Esophagus muscularis mucosa (tissue), 4 donors: ENCODE measurements at regions not wholly inside any gene's neighbourhood (a gene's known extent, or its start where the extent isn't known, plus 50 kb on each side); places are given as distances from the start of the nearest gene placed in this dataset.

Experiments used
- DNase-seq: peaks from one replicate; pipeline ENCODE4 v3.0.0-alpha.2; 2017; ENCODE audit errors: extremely low spot score
- H3K27ac ChIP-seq, 4 donors: fragments of 200-600 bp; sonication (generic); replicated peaks in 1 of 4; 1 replicate in 3 of 4; 2 replicates in 1 of 4; pipeline ENCODE4 v1.5.1; 2016 to 2019; ENCODE audit warnings: mild to moderate bottlenecking in 1 of 4
- H3K27me3 ChIP-seq, 4 donors: fragments of 200-600 bp; sonication (generic); one replicate each; pipeline versions ENCODE4 v1.5.1 to v1.6.0; 2016 to 2019
- H3K36me3 ChIP-seq, 4 donors: fragments of 200-600 bp; sonication (generic); one replicate each; pipeline ENCODE4 v1.5.1; 2016 to 2019
- H3K4me1 ChIP-seq, 4 donors: fragments of 200-600 bp; sonication (generic); one replicate each; pipeline ENCODE4 v1.5.1; 2016 to 2019
- H3K4me3 ChIP-seq, 4 donors: fragments of 200-600 bp; sonication (generic); 1 replicate in 2 of 4; 2 replicates in 2 of 4; pipeline ENCODE4 v1.5.1; 2016 to 2019; ENCODE audit warnings: mild to moderate bottlenecking in 4 of 4, moderate library complexity in 1 of 4
- H3K9me3 ChIP-seq, 4 donors: fragments of 200-600 bp; sonication (generic); 1 replicate in 3 of 4; 2 replicates in 1 of 4; pipeline ENCODE4 v1.5.1; 2016 to 2019
- EP300 ChIP-seq: sonication (generic); formaldehyde crosslinking; IDR thresholded peaks from one replicate; pipeline ENCODE4 v1.6.1; 2017; ENCODE audit warnings: antibody characterized with exemption
- POLR2A ChIP-seq: fragments of 450-650 bp; IDR thresholded peaks from one replicate; pipeline ENCODE4 v1.6.1; 2017; ENCODE audit warnings: antibody characterized with exemption, moderate library complexity, mild to moderate bottlenecking, low read depth
- POLR2AphosphoS5 ChIP-seq, 2 donors: sonication (generic); formaldehyde crosslinking; IDR thresholded peaks; one replicate each; pipeline ENCODE4 v1.6.1; 2017; ENCODE audit warnings: antibody characterized with exemption in 2 of 2
- WGBS: methylation state at CpG from one replicate; pipeline ENCODE4 v1.1.5; 2018; 5-methylcytosine and 5-hydroxymethylcytosine counted together
- intact Hi-C: fragments of 100-400 bp; cut with DNase I; formaldehyde crosslinking; loops from one replicate; pipeline ENCODE4 v1.15.1; 2023
- TF ChIP-seq, protein P1 (sequence below), 3 experiments: fragments of 200-600 bp in 2 of 3; fragments of 450-650 bp in 1 of 3; sonication (generic) in 2 of 3; IDR thresholded peaks; one replicate each; pipeline ENCODE4 v1.5.1; 2017 to 2019; ENCODE audit warnings: antibody characterized with exemption in 3 of 3, mild to moderate bottlenecking in 2 of 3, moderate library complexity in 1 of 3

DNA sequence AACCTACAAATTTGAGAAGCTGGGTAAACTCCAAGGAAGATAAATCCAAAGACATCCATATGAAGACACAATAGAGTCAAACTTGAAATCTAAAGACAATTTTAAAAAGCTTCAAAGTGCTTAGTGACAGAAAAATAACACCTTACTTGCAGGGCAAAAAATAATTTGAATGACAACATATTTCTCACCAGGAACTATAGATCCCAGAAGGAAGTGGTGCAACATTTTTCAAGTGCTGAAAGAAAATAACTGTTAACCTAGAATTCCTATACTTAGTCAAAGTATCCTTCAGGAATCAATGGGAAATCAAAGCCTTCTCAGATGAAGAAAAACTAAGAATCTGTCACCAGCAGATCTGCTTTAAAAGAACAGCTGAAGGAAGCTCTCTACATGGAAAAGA, 184.4 kb downstream of the HLX start:
- no peak overlapping the region for H3K4me3 ChIP-seq
- DNase-seq = no peak
- no peaks in the 10 kb centered on the region for H3K27me3 ChIP-seq
- intact Hi-C loops = no loop called here
- H3K4me1 ChIP-seq = no peaks in the 10 kb centered on the region
- H3K36me3 ChIP-seq = no peaks in the 10 kb centered on the region
- H3K9me3 ChIP-seq = no peaks in the 10 kb centered on the region
- TF ChIP-seq POLR2AphosphoS5 (IDR thresholded peaks at IDR 0.05) (no peak), POLR2A (no peak), EP300 (no peak)
- TF ChIP-seq, protein P1, sequence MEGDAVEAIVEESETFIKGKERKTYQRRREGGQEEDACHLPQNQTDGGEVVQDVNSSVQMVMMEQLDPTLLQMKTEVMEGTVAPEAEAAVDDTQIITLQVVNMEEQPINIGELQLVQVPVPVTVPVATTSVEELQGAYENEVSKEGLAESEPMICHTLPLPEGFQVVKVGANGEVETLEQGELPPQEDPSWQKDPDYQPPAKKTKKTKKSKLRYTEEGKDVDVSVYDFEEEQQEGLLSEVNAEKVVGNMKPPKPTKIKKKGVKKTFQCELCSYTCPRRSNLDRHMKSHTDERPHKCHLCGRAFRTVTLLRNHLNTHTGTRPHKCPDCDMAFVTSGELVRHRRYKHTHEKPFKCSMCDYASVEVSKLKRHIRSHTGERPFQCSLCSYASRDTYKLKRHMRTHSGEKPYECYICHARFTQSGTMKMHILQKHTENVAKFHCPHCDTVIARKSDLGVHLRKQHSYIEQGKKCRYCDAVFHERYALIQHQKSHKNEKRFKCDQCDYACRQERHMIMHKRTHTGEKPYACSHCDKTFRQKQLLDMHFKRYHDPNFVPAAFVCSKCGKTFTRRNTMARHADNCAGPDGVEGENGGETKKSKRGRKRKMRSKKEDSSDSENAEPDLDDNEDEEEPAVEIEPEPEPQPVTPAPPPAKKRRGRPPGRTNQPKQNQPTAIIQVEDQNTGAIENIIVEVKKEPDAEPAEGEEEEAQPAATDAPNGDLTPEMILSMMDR (IDR thresholded peaks at IDR 0.05) = no peak
- H3K27ac ChIP-seq = no peak overlapping the region

DNA sequence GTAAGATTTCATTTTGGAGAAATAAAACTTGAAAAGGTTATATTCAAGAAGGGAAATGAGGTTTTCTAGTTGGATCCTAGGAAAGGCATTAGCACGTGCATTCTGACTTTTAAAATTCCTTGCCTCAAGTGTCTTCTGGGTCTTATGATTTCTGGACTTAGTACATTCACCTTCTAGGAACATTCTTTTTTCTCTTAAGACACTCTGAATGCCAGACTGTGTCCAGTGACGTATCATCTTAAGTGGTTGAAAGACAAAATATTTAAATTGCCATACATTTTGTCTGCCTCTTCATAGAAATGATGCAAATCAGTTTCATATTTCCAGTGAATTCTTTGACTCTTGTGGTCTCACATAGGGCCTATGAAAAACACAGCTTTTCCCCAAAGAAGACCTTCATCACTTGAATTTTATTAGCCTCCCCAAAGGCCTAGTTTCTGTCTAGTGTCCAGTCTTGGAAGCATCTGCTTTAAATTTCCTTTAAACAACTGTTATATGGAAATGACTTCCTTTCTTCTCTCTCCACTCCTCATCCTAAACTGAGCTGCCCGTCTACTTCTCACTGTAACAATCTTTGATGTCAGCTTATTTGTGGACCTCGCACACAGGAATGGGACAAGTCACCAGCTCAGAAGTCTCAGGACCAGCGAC, 187.2 kb downstream of the HLX start:
- TF ChIP-seq POLR2A (no peak), EP300 (no peak), POLR2AphosphoS5 (IDR thresholded peaks at IDR 0.05) (no peak)
- TF ChIP-seq, protein P1 (IDR thresholded peaks at IDR 0.05) = no peak
- 85% methylated on average over 5 of the region's 5 CpGs for WGBS
- H3K4me3 ChIP-seq = no peak overlapping the region
- H3K9me3 ChIP-seq = no peaks in the 10 kb centered on the region
- H3K27ac ChIP-seq = no peak overlapping the region
- DNase-seq = no peak
- intact Hi-C loops = no loop called here
- no peaks in the 10 kb centered on the region for H3K4me1 ChIP-seq
- H3K27me3 ChIP-seq = no peaks in the 10 kb centered on the region
- H3K36me3 ChIP-seq = no peaks in the 10 kb centered on the region

DNA sequence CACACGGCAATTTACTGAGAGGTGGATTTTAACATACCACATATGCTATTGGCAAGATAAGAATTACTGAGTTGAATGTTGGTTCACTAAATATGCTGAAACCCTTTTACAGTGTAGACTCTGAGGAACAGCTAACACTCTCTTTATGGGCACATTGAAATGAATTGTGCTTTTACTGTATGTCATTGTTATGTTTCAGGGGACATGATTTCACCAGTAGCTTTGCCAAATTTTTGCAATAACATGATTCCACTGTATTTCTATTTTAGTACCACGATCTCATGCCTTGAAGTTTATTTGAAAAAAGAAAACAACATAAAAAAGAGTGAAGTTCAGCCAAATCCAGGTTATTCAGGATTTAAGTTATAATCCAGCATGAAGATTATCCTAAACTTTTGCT, 188.5 kb downstream of the HLX start:
- no peak for TF ChIP-seq EP300
- no peak for TF ChIP-seq POLR2A

DNA sequence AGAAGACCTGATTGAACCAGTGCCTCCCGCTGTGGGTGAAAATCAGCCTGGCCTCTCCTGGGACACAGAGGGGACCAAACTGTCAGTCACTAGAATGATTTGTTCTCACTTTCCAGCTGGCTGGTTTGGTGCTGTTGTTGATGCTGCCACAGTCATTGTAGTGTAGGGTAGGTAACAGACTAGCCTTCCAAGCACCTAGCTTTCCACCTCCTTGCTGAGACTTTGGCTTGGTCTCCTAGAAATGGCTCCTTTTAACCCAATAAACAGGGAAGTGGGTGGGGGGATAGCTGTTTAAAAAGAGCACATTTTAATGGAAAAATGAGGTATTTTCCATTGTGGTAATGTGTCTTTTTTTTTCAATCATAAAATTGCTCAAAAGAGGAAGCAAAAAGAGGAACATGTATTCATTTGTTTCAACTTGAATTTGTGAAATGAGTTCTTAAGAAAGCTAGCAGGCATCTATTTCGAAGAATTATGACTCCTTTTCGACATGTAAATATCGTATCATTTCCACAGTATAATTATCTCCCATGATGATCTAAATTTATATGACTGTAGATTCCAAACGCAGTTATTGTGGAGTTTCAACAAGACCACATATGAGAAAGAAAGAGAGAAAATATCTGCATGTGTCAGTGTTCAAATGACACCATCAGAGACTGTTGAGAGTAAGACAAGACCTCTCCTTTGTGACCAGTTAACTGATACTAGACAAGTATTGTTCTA, 190.1 kb downstream of the HLX start:
- Histone ChIP-seq H3K27ac (no peak overlapping the region), H3K36me3 (no peaks in the 10 kb centered on the region), H3K9me3 (no peaks in the 10 kb centered on the region), H3K4me3 (no peak overlapping the region), H3K27me3 (no peaks in the 10 kb centered on the region), H3K4me1 (no peaks in the 10 kb centered on the region)
- DNase-seq = no peak
- TF ChIP-seq POLR2A (no peak), EP300 (no peak)
- TF ChIP-seq, protein P1 (IDR thresholded peaks at IDR 0.05) = no peak
- intact Hi-C loops = no loop called here
- 74% methylated on average over 5 of the region's 5 CpGs for WGBS

More for the DNA sequence above, 188.5 kb downstream of the HLX start:
- WGBS = 73% methylated on average over 2 of the region's 2 CpGs
- H3K36me3 ChIP-seq = no peaks in the 10 kb centered on the region
- DNase-seq = no peak
- H3K9me3 ChIP-seq = no peaks in the 10 kb centered on the region
- H3K4me3 ChIP-seq = no peak overlapping the region
- no peaks in the 10 kb centered on the region for H3K27me3 ChIP-seq
- intact Hi-C loops = no loop called here
- no peaks in the 10 kb centered on the region for H3K4me1 ChIP-seq
- no peak overlapping the region for H3K27ac ChIP-seq

DNA sequence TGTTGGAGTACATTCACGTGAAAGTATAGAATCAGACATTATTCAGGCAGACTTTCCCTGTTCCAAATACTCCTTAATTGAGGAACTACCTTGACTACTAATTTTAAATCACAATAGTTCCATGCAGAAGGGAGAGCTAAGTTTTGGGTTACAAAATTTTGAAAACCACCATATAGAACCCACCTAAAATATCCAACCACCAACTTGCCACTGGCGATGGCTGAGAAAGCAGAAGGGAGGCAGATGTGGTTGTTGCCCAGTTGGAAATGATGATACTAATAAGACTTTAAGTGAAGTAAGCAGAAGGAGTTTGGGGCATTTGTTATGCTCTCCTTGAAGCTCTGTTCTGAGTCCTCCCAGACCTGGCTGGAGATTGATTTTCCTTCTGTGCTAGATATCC, 190.7 kb downstream of the HLX start:
- Histone ChIP-seq H3K27me3 (no peaks in the 10 kb centered on the region), H3K4me1 (no peaks in the 10 kb centered on the region), H3K36me3 (no peaks in the 10 kb centered on the region), H3K9me3 (no peaks in the 10 kb centered on the region), H3K4me3 (no peak overlapping the region), H3K27ac (no peak overlapping the region)
- 89% methylated on average over 2 of the region's 2 CpGs for WGBS
- TF ChIP-seq POLR2A (no peak), POLR2AphosphoS5 (IDR thresholded peaks at IDR 0.05) (no peak), EP300 (no peak)
- TF ChIP-seq, protein P1 (IDR thresholded peaks at IDR 0.05) = no peak
- intact Hi-C loops = no loop called here
- no peak for DNase-seq
